DMS114 treated with DMSO at 0.1 percent for 48 hours (cell line): ENCODE measurements at regions not wholly inside any gene's neighbourhood (a gene's known extent, or its start where the extent isn't known, plus 50 kb on each side); places are given as distances from the start of the nearest gene placed in this dataset.
A peak's percentile ranks its signal among the peaks of the same experiment; 100 is the strongest.
"Not testable (repeated sequence)": the region's sequence is repeated elsewhere in the genome, so short reads cannot be mapped to it uniquely, and the experiment has no call there.

Experiments used
- DNase-seq: peaks from one replicate; lab custom pipeline; 2025; ENCODE audit not compliant: unreplicated experiment; lab: John Stamatoyannopoulos, UW

- DNase-seq, result no peak
Observed at GRCh38 chr14:22118899-22119477, 445.4 kb upstream of the OR4E1 start.

GRCh38 chr14:22113401-22113800 is 439.8 kb upstream of the OR4E1 start:
- no peak for DNase-seq

- DNase-seq, result no peak
Observed at GRCh38 chr14:22112004-22112403, 438.4 kb upstream of the OR4E1 start.

GRCh38 chr14:22107753-22108152 is 434.1 kb upstream of the OR4E1 start:
- no peak for DNase-seq

GRCh38 chr14:22106700-22107697 is 433.4 kb upstream of the OR4E1 start:
- DNase-seq, result no peak

GRCh38 chr14:22105624-22106006 is 432.0 kb upstream of the OR4E1 start:
- no peak for DNase-seq

GRCh38 chr14:22105006-22105623 is 431.5 kb upstream of the OR4E1 start:
- DNase-seq, result no peak

- not testable (repeated sequence) for DNase-seq
Observed at GRCh38 chr14:22100764-22101120, 427.1 kb upstream of the OR4E1 start.

GRCh38 chr14:22099942-22100763 is 426.5 kb upstream of the OR4E1 start:
- DNase-seq, result peak; percentile 41

GRCh38 chr14:22098435-22098834 is 424.8 kb upstream of the OR4E1 start:
- no peak for DNase-seq

GRCh38 chr14:22097586-22098292 is 424.1 kb upstream of the OR4E1 start:
- no peak for DNase-seq

GRCh38 chr14:22097072-22097471 is 423.5 kb upstream of the OR4E1 start:
- no peak for DNase-seq

- no peak for DNase-seq
Observed at GRCh38 chr14:22096514-22096895, 422.9 kb upstream of the OR4E1 start.

GRCh38 chr14:22095860-22096513 is 422.4 kb upstream of the OR4E1 start:
- DNase-seq, result no peak

GRCh38 chr14:22089940-22090339 is 416.3 kb upstream of the OR4E1 start:
- no peak for DNase-seq

GRCh38 chr14:22088614-22089342 is 415.2 kb upstream of the OR4E1 start:
- no peak for DNase-seq

- DNase-seq, result no peak
Observed at GRCh38 chr14:22086131-22086530, 412.5 kb upstream of the OR4E1 start.

GRCh38 chr14:22084393-22085281 is 411.0 kb upstream of the OR4E1 start:
- DNase-seq, result peak; percentile 44
